ENCODE measurements at regions not wholly inside any gene's neighbourhood (a gene's known extent, or its start where the extent isn't known, plus 50 kb on each side); places are given as distances from the start of the nearest gene placed in this dataset.

- no peaks in the 10 kb centered on the region for H3K36me3 Mint-ChIP-seq (ENCODE audit: insufficient read depth, unreplicated experiment)
- no peaks in the 10 kb centered on the region for H3K9me3 Mint-ChIP-seq (ENCODE audit: unreplicated experiment)
- intact Hi-C loops (cut with micrococcal nuclease), result loop anchor here (10.0 kb wide), 1 partner anchor 273 kb away; no protein-coding TSS in a partner anchor
- no TSS peak for BruUV-seq (replicated peaks)
- H3K4me3 Mint-ChIP-seq (ENCODE audit: unreplicated experiment), result peak overlapping the region; percentile 36
- peaks cover 23% of the 10 kb centered on the region for H3K4me1 Mint-ChIP-seq (ENCODE audit: insufficient read depth, unreplicated experiment)
- TF ChIP-seq CTCF (IDR thresholded peaks at IDR 0.05; ENCODE audit: unreplicated experiment), result no peak
- DNase-seq (ENCODE audit: unreplicated experiment), result peak; percentile 95
- CTCF ChIA-PET, result interaction anchor here (0.6 to 1.0 kb wide), 3 partner anchors 22 to 60 kb away, joined by 3 read pairs; no protein-coding TSS in a partner anchor
- no peak overlapping the region for H3K27ac Mint-ChIP-seq (ENCODE audit: low read depth, unreplicated experiment)
- POLR2A ChIA-PET, result interaction anchor here (0.7 to 2.1 kb wide), 22 partner anchors 9 to 765 kb away, joined by 3 to 21 read pairs (median 4); no protein-coding TSS in a partner anchor
- H3K27me3 Mint-ChIP-seq (ENCODE audit: insufficient read depth, unreplicated experiment), result no peaks in the 10 kb centered on the region
These were observed 192.8 kb downstream of the LY86 start for GRCh38 chr6:6781172-6781872.

- no peaks in the 10 kb centered on the region for H3K27me3 Mint-ChIP-seq (ENCODE audit: insufficient read depth, unreplicated experiment)
- BruUV-seq (replicated peaks), result no TSS peak
- no peaks in the 10 kb centered on the region for H3K9me3 Mint-ChIP-seq (ENCODE audit: unreplicated experiment)
- ChIA-PET CTCF (interaction anchor here (0.6 to 0.7 kb wide), 2 partner anchors 45 to 60 kb away, joined by 3 read pairs; no protein-coding TSS in a partner anchor), POLR2A (interaction anchor here (0.7 to 2.1 kb wide), 20 partner anchors 9 to 764 kb away, joined by 3 to 21 read pairs (median 4); no protein-coding TSS in a partner anchor)
- intact Hi-C loops (cut with micrococcal nuclease), result loop anchor here (10.0 kb wide), 1 partner anchor 273 kb away; no protein-coding TSS in a partner anchor
- no peaks in the 10 kb centered on the region for H3K36me3 Mint-ChIP-seq (ENCODE audit: insufficient read depth, unreplicated experiment)
- DNase-seq (ENCODE audit: unreplicated experiment), result no peak
- H3K27ac Mint-ChIP-seq (ENCODE audit: low read depth, unreplicated experiment), result no peak overlapping the region
- H3K4me3 Mint-ChIP-seq (ENCODE audit: unreplicated experiment), result peak overlapping the region; percentile 36
- H3K4me1 Mint-ChIP-seq (ENCODE audit: insufficient read depth, unreplicated experiment), result peaks cover 23% of the 10 kb centered on the region
- TF ChIP-seq CTCF (IDR thresholded peaks at IDR 0.05; ENCODE audit: unreplicated experiment), result no peak
These were observed 193.3 kb downstream of the LY86 start for GRCh38 chr6:6781873-6782227.

GRCh38 chr6:6783721-6784120 lies 195.2 kb downstream of the LY86 start:
- no TSS peak for BruUV-seq (replicated peaks)
- Mint-ChIP-seq H3K4me3 (ENCODE audit: unreplicated experiment) (no peak overlapping the region), H3K4me1 (ENCODE audit: insufficient read depth, unreplicated experiment) (peaks cover 30% of the 10 kb centered on the region), H3K36me3 (ENCODE audit: insufficient read depth, unreplicated experiment) (no peaks in the 10 kb centered on the region), H3K27me3 (ENCODE audit: insufficient read depth, unreplicated experiment) (no peaks in the 10 kb centered on the region), H3K9me3 (ENCODE audit: unreplicated experiment) (no peaks in the 10 kb centered on the region), H3K27ac (ENCODE audit: low read depth, unreplicated experiment) (no peak overlapping the region)
- DNase-seq (ENCODE audit: unreplicated experiment), result no peak
- no peak for TF ChIP-seq CTCF (IDR thresholded peaks at IDR 0.05; ENCODE audit: unreplicated experiment)
- intact Hi-C loops (cut with micrococcal nuclease), result loop anchor here (10.0 kb wide), 1 partner anchor 271 kb away; no protein-coding TSS in a partner anchor
- ChIA-PET CTCF (interaction anchor here (0.7 kb wide), 1 partner anchor 106 kb away, joined by 3 read pairs; no protein-coding TSS in a partner anchor), POLR2A (interaction anchor here (0.9 to 2.3 kb wide), 5 partner anchors 10 to 132 kb away, joined by 3 to 4 read pairs (median 4); no protein-coding TSS in a partner anchor)

- Mint-ChIP-seq H3K4me1 (ENCODE audit: insufficient read depth, unreplicated experiment) (peaks cover 34% of the 10 kb centered on the region), H3K9me3 (ENCODE audit: unreplicated experiment) (no peaks in the 10 kb centered on the region), H3K36me3 (ENCODE audit: insufficient read depth, unreplicated experiment) (no peaks in the 10 kb centered on the region), H3K27ac (ENCODE audit: low read depth, unreplicated experiment) (peak overlapping the region; percentile 24), H3K4me3 (ENCODE audit: unreplicated experiment) (no peak overlapping the region), H3K27me3 (ENCODE audit: insufficient read depth, unreplicated experiment) (no peaks in the 10 kb centered on the region)
- TF ChIP-seq CTCF (IDR thresholded peaks at IDR 0.05; ENCODE audit: unreplicated experiment), result no peak
- intact Hi-C loops (cut with micrococcal nuclease), result loop anchor here (10.0 kb wide), 1 partner anchor 270 kb away; no protein-coding TSS in a partner anchor
- DNase-seq (ENCODE audit: unreplicated experiment), result peak; percentile 62
- POLR2A ChIA-PET, result interaction anchor here (0.5 to 3.2 kb wide), 7 partner anchors 9 to 131 kb away, joined by 3 to 8 read pairs (median 4); no protein-coding TSS in a partner anchor
- BruUV-seq (replicated peaks), result no TSS peak
- CTCF ChIA-PET, result interaction anchor here (0.7 kb wide), 1 partner anchor 107 kb away, joined by 3 read pairs; no protein-coding TSS in a partner anchor
These were observed 196.1 kb downstream of the LY86 start for GRCh38 chr6:6784514-6785162.

All from MCF 10A (cell line).